ENCODE measurements at regions not wholly inside any gene's neighbourhood (a gene's known extent, or its start where the extent isn't known, plus 50 kb on each side); places are given as distances from the start of the nearest gene placed in this dataset.

GRCh38 chr18:55047546-55047945, 88.3 kb upstream of the CCDC68 start:
- DNase-seq (ENCODE audit: low read depth, low spot score), result no peak

- DNase-seq (ENCODE audit: low read depth, low spot score), result no peak
Measured at GRCh38 chr18:55041366-55041765, 82.1 kb upstream of the CCDC68 start.

GRCh38 chr18:55038162-55038561, 78.9 kb upstream of the CCDC68 start:
- no peak for DNase-seq (ENCODE audit: low read depth, low spot score)

GRCh38 chr18:55034742-55035141, 75.5 kb upstream of the CCDC68 start:
- DNase-seq (ENCODE audit: low read depth, low spot score), result no peak

- DNase-seq (ENCODE audit: low read depth, low spot score), result peak; percentile 31
Measured at GRCh38 chr18:55031979-55032378, 72.7 kb upstream of the CCDC68 start.

GRCh38 chr18:55031576-55031975, 72.3 kb upstream of the CCDC68 start:
- no peak for DNase-seq (ENCODE audit: low read depth, low spot score)

GRCh38 chr18:55031164-55031563, 71.9 kb upstream of the CCDC68 start:
- no peak for DNase-seq (ENCODE audit: low read depth, low spot score)

GRCh38 chr18:55024564-55024963, 65.3 kb upstream of the CCDC68 start:
- DNase-seq (ENCODE audit: low read depth, low spot score), result no peak

GRCh38 chr18:55018602-55019001, 59.3 kb upstream of the CCDC68 start:
- DNase-seq (ENCODE audit: low read depth, low spot score), result peak; percentile 55

GRCh38 chr18:55014095-55014494, 54.8 kb upstream of the CCDC68 start:
- no peak for DNase-seq (ENCODE audit: low read depth, low spot score)

GRCh38 chr18:55013685-55014084, 54.4 kb upstream of the CCDC68 start:
- DNase-seq (ENCODE audit: low read depth, low spot score), result no peak

GRCh38 chr18:55013086-55013485, 53.8 kb upstream of the CCDC68 start:
- no peak for DNase-seq (ENCODE audit: low read depth, low spot score)

- no peak for DNase-seq (ENCODE audit: low read depth, low spot score)
Measured at GRCh38 chr18:55012008-55012407, 52.7 kb upstream of the CCDC68 start.
